Uterus (tissue), 2 donors: ENCODE measurements at regions not wholly inside any gene's neighbourhood (a gene's known extent, or its start where the extent isn't known, plus 50 kb on each side); places are given as distances from the start of the nearest gene placed in this dataset.

Source experiments
- CTCF ChIP-seq, 4 experiments: fragments of 200-600 bp in 2 of 4; fragments of 450-650 bp in 2 of 4; sonication (generic) in 2 of 4; IDR thresholded peaks; one replicate each; pipeline ENCODE4 v1.5.1; 2016 to 2019; ENCODE audit warnings: antibody characterized with exemption in 4 of 4, mild to moderate bottlenecking in 2 of 4, moderate library complexity in 1 of 4
- POLR2A ChIP-seq, 2 donors: fragments of 450-650 bp; IDR thresholded peaks; one replicate each; pipeline ENCODE4 v1.6.1; 2016; ENCODE audit warnings: antibody characterized with exemption in 2 of 2, mild to moderate bottlenecking in 1 of 2, moderate library complexity in 1 of 2

- TF ChIP-seq POLR2A (IDR thresholded peaks at IDR 0.05), result no peak
- no peak for TF ChIP-seq CTCF (IDR thresholded peaks at IDR 0.05)
These were observed 225.1 kb upstream of the PLSCR5 start for GRCh38 chr3:146830231-146830630.
